ENCODE measurements at regions not wholly inside any gene's neighbourhood (a gene's known extent, or its start where the extent isn't known, plus 50 kb on each side); places are given as distances from the start of the nearest gene placed in this dataset.

- H3K27me3 ChIP-seq (replicated peaks): no peaks in the 10 kb centered on the region
- H3K27ac ChIP-seq: no peak overlapping the region
- no peaks in the 10 kb centered on the region for H3K36me3 ChIP-seq (replicated peaks)
- TF ChIP-seq, protein P1, sequence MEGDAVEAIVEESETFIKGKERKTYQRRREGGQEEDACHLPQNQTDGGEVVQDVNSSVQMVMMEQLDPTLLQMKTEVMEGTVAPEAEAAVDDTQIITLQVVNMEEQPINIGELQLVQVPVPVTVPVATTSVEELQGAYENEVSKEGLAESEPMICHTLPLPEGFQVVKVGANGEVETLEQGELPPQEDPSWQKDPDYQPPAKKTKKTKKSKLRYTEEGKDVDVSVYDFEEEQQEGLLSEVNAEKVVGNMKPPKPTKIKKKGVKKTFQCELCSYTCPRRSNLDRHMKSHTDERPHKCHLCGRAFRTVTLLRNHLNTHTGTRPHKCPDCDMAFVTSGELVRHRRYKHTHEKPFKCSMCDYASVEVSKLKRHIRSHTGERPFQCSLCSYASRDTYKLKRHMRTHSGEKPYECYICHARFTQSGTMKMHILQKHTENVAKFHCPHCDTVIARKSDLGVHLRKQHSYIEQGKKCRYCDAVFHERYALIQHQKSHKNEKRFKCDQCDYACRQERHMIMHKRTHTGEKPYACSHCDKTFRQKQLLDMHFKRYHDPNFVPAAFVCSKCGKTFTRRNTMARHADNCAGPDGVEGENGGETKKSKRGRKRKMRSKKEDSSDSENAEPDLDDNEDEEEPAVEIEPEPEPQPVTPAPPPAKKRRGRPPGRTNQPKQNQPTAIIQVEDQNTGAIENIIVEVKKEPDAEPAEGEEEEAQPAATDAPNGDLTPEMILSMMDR (IDR thresholded peaks at IDR 0.05; ENCODE audit: low read depth, low read length, missing control alignments): no peak
- DNase-seq: no peak
- in situ Hi-C loops (cut with HindIII; ENCODE audit: low pct_ligation_motif_present, low sequenced_read_pairs): no loop called here
- no peak overlapping the region for H3K4me3 ChIP-seq (ENCODE audit: low read depth, low read length)
These were observed 894.9 kb upstream of the SLC10A2 start for GRCh38 chr13:103961129-103961528.

- no peak for DNase-seq
- H3K36me3 ChIP-seq (replicated peaks): no peaks in the 10 kb centered on the region
- TF ChIP-seq, protein P1 (IDR thresholded peaks at IDR 0.05; ENCODE audit: low read depth, low read length, missing control alignments): no peak
- H3K4me3 ChIP-seq (ENCODE audit: low read depth, low read length): no peak overlapping the region
- H3K27me3 ChIP-seq (replicated peaks): no peaks in the 10 kb centered on the region
- in situ Hi-C loops (cut with HindIII; ENCODE audit: low pct_ligation_motif_present, low sequenced_read_pairs): no loop called here
- no peak overlapping the region for H3K27ac ChIP-seq
These were observed 893.8 kb upstream of the SLC10A2 start for GRCh38 chr13:103960001-103960400.

- H3K27me3 ChIP-seq (replicated peaks): no peaks in the 10 kb centered on the region
- TF ChIP-seq, protein P1 (IDR thresholded peaks at IDR 0.05; ENCODE audit: low read depth, low read length, missing control alignments): no peak
- DNase-seq: no peak
- H3K36me3 ChIP-seq (replicated peaks): no peaks in the 10 kb centered on the region
- no peak overlapping the region for H3K27ac ChIP-seq
- in situ Hi-C loops (cut with HindIII; ENCODE audit: low pct_ligation_motif_present, low sequenced_read_pairs): no loop called here
- H3K4me3 ChIP-seq (ENCODE audit: low read depth, low read length): no peak overlapping the region
These were observed 892.5 kb upstream of the SLC10A2 start for GRCh38 chr13:103958691-103959090.

- Histone ChIP-seq H3K27ac (no peak overlapping the region), H3K36me3 (replicated peaks) (no peaks in the 10 kb centered on the region), H3K4me3 (ENCODE audit: low read depth, low read length) (no peak overlapping the region), H3K27me3 (replicated peaks) (no peaks in the 10 kb centered on the region)
- TF ChIP-seq, protein P1 (IDR thresholded peaks at IDR 0.05; ENCODE audit: low read depth, low read length, missing control alignments): no peak
- in situ Hi-C loops (cut with HindIII; ENCODE audit: low pct_ligation_motif_present, low sequenced_read_pairs): no loop called here
- no peak for DNase-seq
These were observed 891.7 kb upstream of the SLC10A2 start for GRCh38 chr13:103957939-103958338.

GRCh38 chr13:103953859-103954258, 887.6 kb upstream of the SLC10A2 start:
- Histone ChIP-seq H3K27me3 (replicated peaks) (no peaks in the 10 kb centered on the region), H3K4me3 (ENCODE audit: low read depth, low read length) (no peak overlapping the region), H3K27ac (no peak overlapping the region), H3K36me3 (replicated peaks) (no peaks in the 10 kb centered on the region)
- no peak for DNase-seq
- in situ Hi-C loops (cut with HindIII; ENCODE audit: low pct_ligation_motif_present, low sequenced_read_pairs): no loop called here
- TF ChIP-seq, protein P1 (IDR thresholded peaks at IDR 0.05; ENCODE audit: low read depth, low read length, missing control alignments): no peak

- no peaks in the 10 kb centered on the region for H3K36me3 ChIP-seq (replicated peaks)
- no peak for DNase-seq
- TF ChIP-seq, protein P1 (IDR thresholded peaks at IDR 0.05; ENCODE audit: low read depth, low read length, missing control alignments): no peak
- in situ Hi-C loops (cut with HindIII; ENCODE audit: low pct_ligation_motif_present, low sequenced_read_pairs): no loop called here
- H3K27me3 ChIP-seq (replicated peaks): no peaks in the 10 kb centered on the region
- no peak overlapping the region for H3K27ac ChIP-seq
- H3K4me3 ChIP-seq (ENCODE audit: low read depth, low read length): no peak overlapping the region
These were observed 886.0 kb upstream of the SLC10A2 start for GRCh38 chr13:103952183-103952582.

Data from brain microvascular endothelial cell (primary cell).